K562 (cell line): ENCODE measurements at regions not wholly inside any gene's neighbourhood (a gene's known extent, or its start where the extent isn't known, plus 50 kb on each side); places are given as distances from the start of the nearest gene placed in this dataset.

Source experiments
- ATAC-seq: fragments of 200-7000 bp; cut with Tn5 transposase; 3 replicates; pipeline ENCODE4 v1.9.1; 2020; ENCODE audit warnings: moderate library complexity
- BruUV-seq: library from RNA; stranded (reverse); fragments of 400-500 nt; replicated peaks from 2 replicates; lab custom pipeline; 2021; lab: Mats Ljungman, UMichigan
- CTCF ChIA-PET: fragments of 300-600 bp; formaldehyde crosslinking; extraction: SDS; loops from one replicate; lab custom pipeline; 2021; ENCODE audit warnings: low intra/inter-chr PET ratio; lab: Yijun Ruan, JAX
- POLR2A ChIA-PET: fragments of 300-600, 350-650 bp; sonication (Branson Sonifier 250); formaldehyde crosslinking; extraction: SDS; loops from one replicate; lab custom pipeline; 2021; ENCODE audit warnings: antibody characterized with exemption, inconsistent platforms; lab: Yijun Ruan, JAX
- DNase-seq, 4 experiments: peaks; one replicate each; pipeline versions ENCODE4 v3.0.0 to v3.0.0-alpha.2; 2011 to 2018; ENCODE audit warnings: low spot score in 3 of 4, mixed read lengths in 3 of 4; ENCODE audit errors: extremely low read depth in 1 of 4
- FAIRE-seq: peaks from 2 replicates; lab custom pipeline; 2011; peaks lifted over from hg19 to GRCh38; lab: Jason Lieb, UNC
- H2AFZ ChIP-seq: 2 replicates; pipeline ENCODE4 v1.6.0; 2011; ENCODE audit warnings: low read depth, low read length, control low read depth, inconsistent platforms
- H3K27ac ChIP-seq: fragments of 200-600 bp; 3 replicates; pipeline ENCODE4 v1.8.0; 2011; ENCODE audit warnings: low read depth, mild to moderate bottlenecking, control low read depth, inconsistent platforms, low read length, moderate library complexity, mixed read lengths; ENCODE audit errors: extremely low read depth
- H3K27me3 ChIP-seq, 2 experiments: fragments of 300-600 bp in 1 of 2; 2 replicates in 1 of 2; 3 replicates in 1 of 2; pipeline versions ENCODE4 v1.6.0 to v1.8.0; 2011; ENCODE audit warnings: inconsistent platforms in 2 of 2, low read length in 2 of 2, mild to moderate bottlenecking in 1 of 2, mixed read lengths in 1 of 2, moderate library complexity in 1 of 2; ENCODE audit not compliant: control insufficient read depth in 2 of 2, insufficient read depth in 2 of 2
- H3K36me3 ChIP-seq: fragments of 300-600 bp; 3 replicates; pipeline ENCODE4 v1.8.0; 2011; ENCODE audit warnings: mild to moderate bottlenecking, low read length, inconsistent platforms; ENCODE audit not compliant: control insufficient read depth, insufficient read depth
- H3K4me1 ChIP-seq, 2 experiments: fragments of 200-600 bp in 1 of 2; replicated peaks in 1 of 2; 2 replicates in 1 of 2; 3 replicates in 1 of 2; pipeline versions ENCODE4 v1.5.1 to v1.8.0; 2011; ENCODE audit warnings: inconsistent platforms in 2 of 2, low read length in 2 of 2, mild to moderate bottlenecking in 1 of 2, mixed read lengths in 1 of 2, moderate library complexity in 1 of 2; ENCODE audit not compliant: control insufficient read depth in 2 of 2, insufficient read depth in 2 of 2
- H3K4me2 ChIP-seq: 2 replicates; pipeline ENCODE4 v1.6.1; 2011; ENCODE audit warnings: low read length, control low read depth, inconsistent platforms, mixed read lengths; ENCODE audit not compliant: insufficient read depth
- H3K4me3 ChIP-seq: fragments of 200-600 bp; sonication (generic), shearing (Covaris generic); 2 replicates; pipeline ENCODE4 v1.5.1; 2016; ENCODE audit warnings: control low read depth, inconsistent platforms
- H3K79me2 ChIP-seq: fragments of 200-600 bp; 3 replicates; pipeline ENCODE4 v1.8.0; 2011; ENCODE audit warnings: low read length, inconsistent platforms; ENCODE audit not compliant: control insufficient read depth, insufficient read depth
- H3K9ac ChIP-seq, 2 experiments: 2 replicates each; pipeline versions ENCODE4 v1.6.0 to v1.6.1; 2011; ENCODE audit warnings: low read depth in 2 of 2, low read length in 2 of 2, control low read depth in 1 of 2, inconsistent platforms in 1 of 2, mild to moderate bottlenecking in 1 of 2, mixed read lengths in 1 of 2; ENCODE audit not compliant: insufficient read depth in 1 of 2
- H3K9me1 ChIP-seq: one replicate; pipeline ENCODE4 v1.6.0; 2011; ENCODE audit warnings: inconsistent platforms, mild to moderate bottlenecking, low read length, moderate library complexity; ENCODE audit not compliant: control insufficient read depth, insufficient read depth
- H3K9me3 ChIP-seq: replicated peaks from 2 replicates; pipeline ENCODE4 v1.5.1; 2011; ENCODE audit warnings: low read depth, low read length, inconsistent platforms; ENCODE audit not compliant: control insufficient read depth, insufficient read depth
- H4K20me1 ChIP-seq: replicated peaks from 2 replicates; pipeline ENCODE4 v1.6.1; 2011; ENCODE audit warnings: low read length, inconsistent platforms, mixed read lengths; ENCODE audit not compliant: control insufficient read depth, insufficient read depth
- CEBPG ChIP-seq, 3 experiments: fragments of 200-800 bp in 1 of 3; sonication (Bioruptor generic) in 1 of 3; sonication (generic) in 1 of 3; formaldehyde crosslinking in 1 of 3; IDR thresholded peaks in 2 of 3; conservative IDR thresholded peaks in 1 of 3; 2 replicates each; pipeline versions ENCODE4 v1.6.1 to v1.8.0; 2016 to 2022; ENCODE audit warnings: missing compliant biosample characterization in 2 of 3, missing genetic modification characterization in 2 of 3, mild to moderate bottlenecking in 1 of 3, missing genetic modification reagents in 1 of 3
- CTCF ChIP-seq, 3 experiments: IDR thresholded peaks in 2 of 3; conservative IDR thresholded peaks in 1 of 3; 2 replicates each; pipeline ENCODE4 v1.5.1; 2011 to 2012; ENCODE audit warnings: low read length in 3 of 3, mild to moderate bottlenecking in 3 of 3, control low read depth in 2 of 3, improper control_type of control experiment in 1 of 3, inconsistent platforms in 1 of 3, low read depth in 1 of 3, mixed read lengths in 1 of 3, moderate library complexity in 1 of 3; ENCODE audit not compliant: insufficient read depth in 2 of 3
- FUS ChIP-seq: fragments of 200-400 bp; formaldehyde crosslinking; optimal IDR thresholded peaks from 2 replicates; pipeline ENCODE3; 2017; ENCODE audit warnings: low read depth, low read length
- MCM3 ChIP-seq: fragments of 450-650 bp; IDR thresholded peaks from 2 replicates; pipeline ENCODE4 v1.6.1; 2016
- RAD21 ChIP-seq, 2 experiments: fragments of 250-450 bp in 1 of 2; fragments of 450-650 bp in 1 of 2; sonication (Bioruptor Pico) in 1 of 2; formaldehyde crosslinking in 1 of 2; IDR thresholded peaks in 1 of 2; conservative IDR thresholded peaks in 1 of 2; 2 replicates each; pipeline versions ENCODE4 v1.4.0 to v1.8.0; 2020 to 2022; ENCODE audit warnings: mild to moderate bottlenecking in 2 of 2, moderate library complexity in 1 of 2
- RREB1 ChIP-seq: fragments of 250-450 bp; sonication (Bioruptor Pico); IDR thresholded peaks from 2 replicates; pipeline ENCODE4 v1.4.0; 2020
- ZNF24 ChIP-seq: fragments of 450-650 bp; IDR thresholded peaks from 2 replicates; pipeline ENCODE4 v1.6.1; 2016
- in situ Hi-C: fragments of 300-500 bp; cut with MboI; formaldehyde crosslinking; loops from 4 replicates; pipeline ENCODE4 v1.15.0; 2018; ENCODE audit warnings: inconsistent platforms, mixed read lengths
- intact Hi-C: fragments of 100-400 bp; cut with micrococcal nuclease; formaldehyde crosslinking; loops from 2 replicates; pipeline ENCODE4 v1.14.2; 2022

- DNase-seq (peak in 3 of 4 experiments; percentile 3 to 9 (median 8)), ATAC-seq (no peak), FAIRE-seq (no peak)
- no peak overlapping the region for H3K27ac ChIP-seq
- POLR2A ChIA-PET, result no interaction called here
- no peaks in the 10 kb centered on the region for H3K27me3 ChIP-seq
- no peak overlapping the region for H3K4me3 ChIP-seq
- intact Hi-C loops, result loop anchor here (1.0 kb wide), 1 partner anchor 303 kb away; no protein-coding TSS in a partner anchor
- in situ Hi-C loops, result no loop called here
- H3K36me3 ChIP-seq, result no peaks in the 10 kb centered on the region
- no peak overlapping the region for H3K9ac ChIP-seq
- no peak overlapping the region for H3K4me2 ChIP-seq
- no peaks in the 10 kb centered on the region for H3K79me2 ChIP-seq
- no TSS peak for BruUV-seq
- no peaks in the 10 kb centered on the region for H4K20me1 ChIP-seq
- H3K4me1 ChIP-seq, result no peaks in the 10 kb centered on the region
- H3K9me1 ChIP-seq, result no peaks in the 10 kb centered on the region
- H3K9me3 ChIP-seq, result no peaks in the 10 kb centered on the region
- H2AFZ ChIP-seq, result no peak overlapping the region
- CTCF ChIA-PET, result interaction anchor here (0.8 kb wide), 1 partner anchor 373 kb away, joined by 3 read pairs; no protein-coding TSS in a partner anchor
- TF ChIP-seq ZNF24 (no peak), FUS (no peak), RAD21 (CRISPR knock-in tag; conservative IDR thresholded peaks at IDR 0.05 in 1 of 2, IDR thresholded peaks at IDR 0.05 in 1 of 2) (peak in 1 of 2 experiments; percentile 60; a peak in 3 of 4 replicates), CEBPG (CRISPR knock-in tag; IDR thresholded peaks at IDR 0.05) (no peak), CEBPG (tag; conservative IDR thresholded peaks at IDR 0.05 in 1 of 2, IDR thresholded peaks at IDR 0.05 in 1 of 2) (peak; percentile 70 to 87), RREB1 (CRISPR knock-in tag) (no peak), MCM3 (no peak), CTCF (IDR thresholded peaks at IDR 0.05 in 2 of 3, conservative IDR thresholded peaks at IDR 0.05 in 1 of 3; ENCODE audit: insufficient read depth in 2 of 3, low read depth in 1 of 3, low read length in 3 of 3) (peak in 2 of 3 experiments; percentile 24 to 25; a peak in 2 of 6 replicates)
Observed at GRCh38 chr5:97534166-97534565, 351.1 kb upstream of the RIOK2 start.
